Astrocyte of the spinal cord (primary cell): ENCODE measurements at regions not wholly inside any gene's neighbourhood (a gene's known extent, or its start where the extent isn't known, plus 50 kb on each side); places are given as distances from the start of the nearest gene placed in this dataset.

Source experiments
- DNase-seq: peaks from one replicate; pipeline ENCODE4 v3.0.0; 2011; ENCODE audit warnings: low read depth, low spot score
- H3K4me3 ChIP-seq: 2 replicates; pipeline ENCODE4 v1.5.1; 2011; ENCODE audit warnings: low read depth, mild to moderate bottlenecking, low read length, moderate library complexity
- in situ Hi-C: cut with HindIII; loops from 2 replicates; pipeline ENCODE4 v1.10.0; 2017; ENCODE audit warnings: low sequenced_read_pairs
- TF ChIP-seq, protein P1 (sequence below): IDR thresholded peaks from 2 replicates; pipeline ENCODE4 v1.5.1; 2012; ENCODE audit warnings: low read depth, mild to moderate bottlenecking, low read length, inconsistent platforms

DNA sequence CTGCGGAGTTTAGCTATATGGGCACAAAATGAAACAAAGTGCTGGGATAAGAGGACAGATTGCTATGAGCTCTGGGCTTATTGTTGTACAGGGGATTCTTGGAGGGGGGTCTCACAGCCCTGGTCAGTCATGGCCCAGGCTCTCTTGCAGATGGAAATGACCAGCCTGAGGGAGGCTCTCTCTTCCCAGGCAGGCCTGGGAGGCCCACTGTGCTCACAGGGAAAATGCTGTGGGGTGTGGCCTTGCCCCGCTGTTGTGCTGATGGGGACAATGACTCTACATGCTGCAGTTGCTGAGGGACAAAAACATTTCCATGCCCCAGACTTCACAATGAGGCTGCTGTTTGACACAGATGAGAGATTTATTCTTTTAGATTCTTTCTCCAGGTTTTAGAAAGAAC is 202.2 kb downstream of the KLF13 start:
- in situ Hi-C loops, result no loop called here
- no peak overlapping the region for H3K4me3 ChIP-seq
- DNase-seq, result no peak
- TF ChIP-seq, protein P1, sequence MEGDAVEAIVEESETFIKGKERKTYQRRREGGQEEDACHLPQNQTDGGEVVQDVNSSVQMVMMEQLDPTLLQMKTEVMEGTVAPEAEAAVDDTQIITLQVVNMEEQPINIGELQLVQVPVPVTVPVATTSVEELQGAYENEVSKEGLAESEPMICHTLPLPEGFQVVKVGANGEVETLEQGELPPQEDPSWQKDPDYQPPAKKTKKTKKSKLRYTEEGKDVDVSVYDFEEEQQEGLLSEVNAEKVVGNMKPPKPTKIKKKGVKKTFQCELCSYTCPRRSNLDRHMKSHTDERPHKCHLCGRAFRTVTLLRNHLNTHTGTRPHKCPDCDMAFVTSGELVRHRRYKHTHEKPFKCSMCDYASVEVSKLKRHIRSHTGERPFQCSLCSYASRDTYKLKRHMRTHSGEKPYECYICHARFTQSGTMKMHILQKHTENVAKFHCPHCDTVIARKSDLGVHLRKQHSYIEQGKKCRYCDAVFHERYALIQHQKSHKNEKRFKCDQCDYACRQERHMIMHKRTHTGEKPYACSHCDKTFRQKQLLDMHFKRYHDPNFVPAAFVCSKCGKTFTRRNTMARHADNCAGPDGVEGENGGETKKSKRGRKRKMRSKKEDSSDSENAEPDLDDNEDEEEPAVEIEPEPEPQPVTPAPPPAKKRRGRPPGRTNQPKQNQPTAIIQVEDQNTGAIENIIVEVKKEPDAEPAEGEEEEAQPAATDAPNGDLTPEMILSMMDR, result no peak

DNA sequence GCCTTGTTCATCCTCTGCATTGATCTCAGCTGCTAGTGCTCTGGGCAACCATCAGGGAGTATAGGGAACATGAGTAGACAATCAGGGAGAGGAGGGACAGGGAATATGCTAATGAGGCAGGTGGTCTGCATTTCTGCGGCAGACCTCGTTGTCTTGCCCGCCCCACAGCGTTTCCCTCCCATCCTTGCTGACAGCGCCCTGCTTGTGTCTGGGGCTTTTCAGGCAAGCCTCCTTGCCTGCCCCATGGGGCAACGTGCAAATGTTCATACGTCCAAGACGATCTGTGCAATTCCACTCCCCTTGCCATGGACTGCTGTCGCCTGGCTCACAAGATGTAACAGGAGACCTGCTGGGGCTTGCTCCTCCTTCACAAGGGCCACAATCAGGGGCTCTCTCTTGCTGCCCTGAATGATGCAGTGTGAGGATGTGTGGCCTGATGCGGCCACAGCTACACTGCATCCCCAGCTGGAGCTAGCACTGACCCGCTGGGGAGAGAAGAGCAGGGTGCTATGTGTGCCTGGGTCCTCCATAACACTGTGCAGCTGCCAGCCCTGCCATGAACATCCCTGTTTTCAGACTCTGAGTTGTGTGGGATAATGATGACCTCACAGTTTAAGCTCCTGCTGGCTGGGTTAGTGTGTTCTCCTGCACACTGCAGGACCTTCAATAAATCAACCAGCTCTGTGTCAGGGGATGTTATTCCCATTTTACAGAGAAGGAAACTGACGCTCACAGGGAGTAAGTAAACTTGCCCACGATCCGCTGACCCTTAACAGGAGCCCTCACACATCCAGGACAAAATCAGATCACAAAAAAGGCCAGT is 211.3 kb downstream of the KLF13 start:
- DNase-seq, result no peak
- TF ChIP-seq, protein P1, result no peak
- H3K4me3 ChIP-seq, result no peak overlapping the region
- in situ Hi-C loops, result no loop called here

DNA sequence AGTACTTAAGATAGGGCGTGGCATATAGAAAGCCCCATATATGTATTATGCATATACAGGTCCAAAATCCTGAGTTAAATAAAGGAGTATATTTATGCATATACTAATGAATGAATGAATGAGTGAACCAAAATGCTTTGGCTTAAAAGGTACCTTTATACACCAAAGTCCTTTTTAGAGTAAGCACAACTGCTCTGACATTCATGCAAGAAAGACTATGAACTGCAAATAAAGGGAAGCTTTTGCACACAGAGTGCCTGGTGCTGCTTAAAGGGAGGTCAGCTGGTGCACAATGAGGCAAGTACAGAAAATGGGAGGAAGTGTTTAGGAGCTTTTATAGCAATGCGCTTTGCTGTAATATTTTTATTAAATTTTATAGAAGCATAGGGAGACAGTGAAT is 214.0 kb downstream of the KLF13 start:
- H3K4me3 ChIP-seq, result no peak overlapping the region
- in situ Hi-C loops, result no loop called here
- TF ChIP-seq, protein P1, result no peak
- DNase-seq, result no peak

DNA sequence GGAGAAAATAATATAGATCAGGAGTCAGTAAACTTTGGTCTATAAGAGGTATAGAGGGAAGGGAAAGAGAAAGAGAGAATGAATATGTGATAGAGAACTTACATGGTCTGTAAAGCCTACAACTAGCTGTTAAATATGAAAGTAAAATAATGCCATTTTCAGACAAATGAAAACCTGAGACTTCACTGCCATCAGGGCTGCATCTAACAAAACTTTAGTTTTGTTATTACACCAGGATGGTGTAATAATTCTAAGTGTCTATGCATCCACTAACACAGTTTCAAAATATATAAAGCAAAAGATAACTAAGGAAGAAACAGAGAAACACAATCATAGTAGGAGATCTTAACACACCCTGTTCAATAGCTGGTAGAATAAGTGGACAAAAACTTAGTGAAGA is 217.7 kb downstream of the KLF13 start:
- TF ChIP-seq, protein P1, result no peak
- no peak overlapping the region for H3K4me3 ChIP-seq
- in situ Hi-C loops, result no loop called here
- DNase-seq, result no peak

DNA sequence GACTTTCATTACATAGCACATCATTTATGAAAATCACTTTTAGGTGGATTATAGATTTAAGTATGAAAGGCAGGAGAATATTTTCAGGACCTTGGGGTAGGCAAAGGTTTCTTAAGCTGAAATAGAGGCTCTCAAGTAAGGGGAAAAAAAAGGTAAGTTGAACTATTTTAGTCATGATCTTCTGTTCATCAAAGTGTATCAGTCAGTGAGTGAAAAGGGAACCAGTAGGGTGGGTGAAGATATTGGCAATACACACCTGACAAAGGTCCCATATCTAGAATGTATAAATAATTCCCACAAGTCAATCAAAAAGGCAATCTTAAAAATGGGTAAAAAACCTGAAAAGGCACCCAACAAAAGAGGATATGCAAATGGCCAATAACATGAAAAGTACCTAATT is 218.6 kb downstream of the KLF13 start:
- no peak overlapping the region for H3K4me3 ChIP-seq
- in situ Hi-C loops, result no loop called here
- no peak for DNase-seq
- TF ChIP-seq, protein P1, result no peak

DNA sequence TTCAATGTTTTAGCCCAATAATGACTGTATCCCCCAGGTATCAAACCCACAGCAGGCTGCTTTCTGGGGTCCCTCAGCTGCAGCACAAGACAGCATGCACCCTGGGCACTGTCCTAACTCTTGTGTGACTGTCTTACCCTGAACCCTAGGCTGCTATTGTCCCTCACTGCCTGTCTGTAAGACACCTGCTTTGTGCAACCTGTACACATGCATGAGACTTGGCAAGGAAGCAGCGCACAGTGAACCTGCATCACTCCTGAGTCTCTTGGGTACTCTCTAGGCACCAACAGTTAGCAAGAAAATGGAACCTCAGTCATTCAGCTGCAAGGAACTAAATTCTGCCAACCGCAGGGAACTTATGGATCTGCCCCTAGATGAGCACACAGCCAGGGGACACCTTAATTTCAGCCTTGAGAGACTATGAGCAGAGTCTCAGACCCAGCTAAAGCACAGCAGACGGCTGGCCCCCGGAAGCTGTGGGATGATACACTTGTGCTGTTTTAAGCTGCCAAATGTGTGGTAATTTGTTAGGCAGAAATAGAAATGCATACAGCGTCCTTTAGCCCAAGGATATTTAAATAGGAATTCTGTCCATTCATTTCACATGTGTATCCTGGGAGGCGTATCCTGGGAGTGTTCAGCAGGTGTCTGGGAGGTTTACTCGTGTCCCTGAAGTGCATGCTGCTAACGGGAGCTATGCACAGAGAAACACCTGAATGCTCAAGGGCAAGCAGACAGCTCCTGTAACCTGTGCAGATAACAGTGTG is 223.8 kb downstream of the KLF13 start:
- TF ChIP-seq, protein P1, result no peak
- in situ Hi-C loops, result no loop called here
- DNase-seq, result no peak
- H3K4me3 ChIP-seq, result no peak overlapping the region
